CD4-positive, alpha-beta T cell treated with Interleukin-12 subunit alpha and Interleukin-12 subunit beta, for 1 hour (primary cell): ENCODE measurements at regions not wholly inside any gene's neighbourhood (a gene's known extent, or its start where the extent isn't known, plus 50 kb on each side); places are given as distances from the start of the nearest gene placed in this dataset.
A peak's percentile ranks its signal among the peaks of the same experiment; 100 is the strongest.
"Not testable (repeated sequence)": the region's sequence is repeated elsewhere in the genome, so short reads cannot be mapped to it uniquely, and the experiment has no call there.

Experiments used
- DNase-seq: peaks from one replicate; pipeline ENCODE4 v3.0.0-alpha.2; 2020

DNA sequence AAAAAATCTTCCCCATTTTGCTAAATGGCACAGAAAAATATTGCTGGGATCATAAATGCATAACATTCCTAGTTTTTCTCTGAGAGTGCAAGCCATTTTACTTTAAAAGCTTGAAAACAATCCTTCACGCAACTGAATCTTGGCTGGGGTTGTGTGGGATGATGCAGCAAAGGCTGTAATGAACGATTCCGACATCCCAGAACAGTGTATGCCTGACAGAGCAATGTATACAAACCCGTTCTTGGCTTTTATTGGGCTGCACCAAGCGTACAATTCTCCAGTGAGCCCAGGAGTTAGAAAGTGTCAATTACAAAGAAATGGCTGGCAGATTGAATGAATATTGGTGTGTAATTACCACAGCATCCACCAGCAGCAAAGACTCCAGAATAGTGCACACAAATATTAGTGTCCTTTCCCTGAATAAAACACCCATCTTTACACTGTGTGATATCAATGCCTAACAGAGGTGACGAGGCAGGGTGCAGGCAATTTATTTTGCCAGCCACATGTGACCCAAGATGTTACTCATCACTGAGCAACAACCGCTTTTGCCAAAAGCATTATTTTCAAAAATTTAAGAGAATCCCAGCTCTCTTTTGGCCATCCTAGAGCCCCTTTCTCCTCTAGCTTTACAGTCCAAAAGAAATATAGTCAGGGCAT lies 578.6 kb upstream of the CHAC2 start:
- DNase-seq: no peak

DNA sequence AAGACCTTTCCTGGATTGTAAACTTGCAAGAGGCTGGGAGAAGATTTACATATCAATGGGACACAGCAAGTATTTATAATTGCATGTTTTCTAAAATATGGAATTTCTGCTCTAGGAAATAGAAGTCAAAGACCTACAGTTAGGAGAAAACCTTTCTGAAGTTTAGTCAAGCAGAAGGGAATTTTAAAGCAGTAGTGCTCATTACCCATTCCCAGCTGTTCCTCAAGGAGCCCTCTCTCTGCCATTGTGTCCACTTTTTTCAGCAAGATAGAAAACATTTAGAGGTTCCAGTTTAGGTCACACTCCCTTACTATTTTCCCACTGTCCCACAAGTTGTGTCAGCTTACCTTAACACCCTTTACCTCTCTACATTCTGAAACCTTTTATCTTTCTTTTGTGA lies 584.0 kb upstream of the CHAC2 start:
- no peak for DNase-seq

DNA sequence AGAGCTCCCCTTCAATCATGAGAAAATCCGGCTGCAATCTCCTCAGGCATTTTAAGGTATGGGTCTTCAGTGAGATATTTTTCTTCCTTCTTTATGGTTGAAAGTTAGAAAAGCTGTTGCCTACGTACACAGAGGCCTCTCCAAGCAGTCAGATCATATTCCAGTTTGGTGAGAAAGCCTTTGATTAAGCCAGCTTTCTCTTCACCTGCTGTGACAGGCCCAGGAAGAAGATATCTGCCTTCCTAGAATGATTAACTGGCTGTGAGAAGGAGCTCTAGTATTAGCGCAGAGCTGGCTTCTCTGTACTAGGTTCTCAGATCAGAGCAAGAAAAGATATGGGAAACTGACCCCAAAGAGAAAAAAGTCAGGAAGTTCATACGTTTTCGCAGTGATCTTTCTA lies 585.0 kb upstream of the CHAC2 start:
- DNase-seq: no peak

DNA sequence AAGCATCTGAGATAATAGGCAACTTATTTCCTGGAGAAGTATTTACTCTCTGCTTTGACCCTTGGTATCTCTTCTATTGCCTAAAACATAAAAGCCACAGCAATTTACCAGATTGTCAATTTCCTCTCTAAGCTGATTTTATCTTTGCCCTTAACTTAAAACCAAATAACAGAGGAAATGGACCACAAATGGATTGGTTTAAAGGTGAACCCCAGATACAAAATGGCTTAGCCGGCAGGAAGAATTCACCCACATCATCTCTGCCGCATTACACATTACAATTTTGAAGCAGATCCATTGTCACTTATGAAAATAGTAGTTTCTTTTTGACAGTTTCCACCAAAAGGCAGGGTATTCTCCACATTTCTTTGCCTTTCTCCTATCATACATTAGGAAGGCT lies 585.8 kb upstream of the CHAC2 start:
- peak; percentile 1 for DNase-seq

DNA sequence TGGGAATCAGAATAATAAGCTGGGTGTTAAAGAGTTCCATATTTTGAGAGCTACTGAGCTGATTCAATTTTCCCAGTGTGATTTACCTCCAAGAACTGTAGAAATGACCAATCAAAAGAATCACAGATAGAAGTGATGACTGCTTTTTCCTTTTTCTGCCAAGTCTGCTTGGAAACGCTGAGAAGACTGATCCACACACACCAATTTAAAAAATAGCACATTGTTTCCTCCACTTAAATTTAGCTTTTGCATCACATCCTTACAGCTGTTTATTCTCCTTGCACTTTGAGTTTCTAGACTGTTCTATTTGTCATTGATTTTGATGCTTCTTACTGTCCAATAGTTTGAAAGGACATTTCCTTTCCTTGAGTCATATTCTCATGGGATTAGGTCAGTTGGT lies 590.3 kb upstream of the CHAC2 start:
- DNase-seq: no peak

DNA sequence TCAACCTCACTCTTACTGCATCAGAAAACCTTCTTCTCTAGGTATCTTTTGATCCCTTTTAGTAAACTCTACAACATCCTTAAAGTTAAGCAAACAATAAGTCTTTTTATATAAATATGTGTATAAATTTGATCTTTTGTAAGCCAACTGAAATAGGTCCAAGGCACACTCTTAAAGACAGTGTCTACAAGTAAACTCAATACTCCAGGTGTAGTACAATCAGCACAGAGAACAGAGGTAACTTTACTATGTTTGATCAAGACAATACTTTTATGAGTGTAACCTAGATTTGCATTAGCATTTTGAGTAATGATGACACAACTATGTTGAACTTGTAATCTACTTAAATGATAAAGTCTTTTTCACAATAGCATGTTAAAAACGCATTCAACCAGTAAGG lies 593.1 kb upstream of the CHAC2 start:
- DNase-seq: no peak

DNA sequence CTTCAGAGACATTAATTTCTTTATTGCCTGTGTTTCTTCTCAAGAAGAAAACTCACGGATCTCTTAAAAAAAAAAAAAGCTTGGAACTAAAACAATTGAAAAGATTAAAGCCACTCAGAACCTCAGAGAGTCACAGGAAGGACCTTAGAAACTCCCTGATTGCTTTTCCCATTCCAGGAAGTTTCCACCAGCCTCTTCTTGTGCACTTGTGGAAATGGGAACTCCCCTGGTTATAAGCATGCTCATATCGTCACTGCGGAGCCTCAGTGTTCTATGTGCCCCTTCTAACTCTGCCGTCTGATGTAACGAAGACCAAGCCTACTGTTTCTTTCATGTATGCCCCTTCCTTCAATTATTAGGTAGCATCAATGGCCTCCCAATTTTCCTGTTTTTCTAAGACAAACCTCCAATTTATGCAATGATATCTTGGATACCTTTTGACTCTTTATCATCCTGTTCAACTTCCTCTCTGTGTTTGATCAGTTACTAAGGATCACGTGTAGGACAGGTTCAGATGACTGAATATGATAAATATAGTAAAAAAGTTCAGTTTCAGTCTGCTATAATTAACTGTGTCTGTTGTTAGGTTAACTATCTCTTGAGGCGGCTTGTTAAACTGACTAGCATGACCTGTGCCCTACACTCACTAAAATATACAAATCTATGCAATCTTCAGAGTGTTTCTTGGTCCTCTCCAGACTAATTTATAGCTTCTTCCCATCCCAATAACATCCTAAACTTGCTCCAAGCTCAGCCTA lies 593.7 kb upstream of the CHAC2 start:
- no peak for DNase-seq

DNA sequence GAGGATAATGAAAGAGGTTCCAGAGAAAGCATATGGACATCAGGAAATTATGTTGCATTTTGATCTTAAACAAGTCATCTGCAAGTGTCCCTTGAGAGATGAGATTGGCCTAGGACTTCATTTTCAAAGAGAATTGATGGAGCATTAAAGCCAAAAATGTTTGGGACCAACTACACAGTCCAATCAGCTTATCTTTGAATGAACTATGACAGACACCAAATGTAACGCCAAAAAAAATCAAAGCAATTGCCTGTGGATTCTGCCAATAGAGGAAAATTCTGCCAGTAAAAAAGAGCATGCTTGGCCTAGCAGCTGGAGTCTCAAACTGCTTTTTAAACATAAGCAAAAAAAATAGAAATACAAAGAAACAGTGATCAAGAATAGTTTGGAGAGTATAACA lies 594.5 kb upstream of the CHAC2 start:
- DNase-seq: no peak

DNA sequence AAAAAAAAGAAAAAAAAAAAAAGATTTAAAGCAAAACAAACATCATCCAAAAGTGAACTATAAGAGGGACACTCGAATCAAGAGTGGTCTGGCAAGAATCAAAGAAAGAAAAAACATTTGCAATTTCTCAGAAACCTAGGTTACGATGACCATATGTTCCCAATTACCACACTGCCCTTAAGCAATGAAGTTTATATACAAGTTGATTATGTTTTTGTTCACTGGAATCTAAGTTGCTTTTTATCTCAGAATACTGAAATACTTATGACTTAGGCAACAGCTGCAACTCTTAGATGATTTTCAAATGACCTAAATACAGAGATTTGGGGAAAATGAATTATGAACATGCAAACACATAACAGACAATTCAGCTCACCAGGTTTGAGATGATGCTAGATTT lies 597.1 kb upstream of the CHAC2 start:
- DNase-seq: no peak

DNA sequence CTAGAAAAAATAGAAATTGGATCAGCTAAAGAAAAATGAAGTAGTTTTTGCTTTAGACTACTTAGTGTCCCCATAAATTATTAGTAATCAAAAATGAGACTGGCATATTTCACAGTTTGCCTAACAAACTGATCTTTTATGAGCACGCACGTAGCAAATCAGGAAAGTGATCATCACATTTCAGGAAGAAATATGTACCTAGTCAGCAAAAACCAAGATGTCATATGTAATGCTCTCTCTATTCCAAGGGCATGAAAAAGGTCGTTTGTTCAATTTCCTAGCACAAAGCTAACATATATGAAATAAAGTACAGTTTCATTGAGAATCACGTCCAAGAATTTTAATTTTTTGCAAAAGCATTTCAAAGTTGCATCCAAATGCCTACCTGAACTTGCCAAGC lies 600.4 kb upstream of the CHAC2 start:
- no peak for DNase-seq

DNA sequence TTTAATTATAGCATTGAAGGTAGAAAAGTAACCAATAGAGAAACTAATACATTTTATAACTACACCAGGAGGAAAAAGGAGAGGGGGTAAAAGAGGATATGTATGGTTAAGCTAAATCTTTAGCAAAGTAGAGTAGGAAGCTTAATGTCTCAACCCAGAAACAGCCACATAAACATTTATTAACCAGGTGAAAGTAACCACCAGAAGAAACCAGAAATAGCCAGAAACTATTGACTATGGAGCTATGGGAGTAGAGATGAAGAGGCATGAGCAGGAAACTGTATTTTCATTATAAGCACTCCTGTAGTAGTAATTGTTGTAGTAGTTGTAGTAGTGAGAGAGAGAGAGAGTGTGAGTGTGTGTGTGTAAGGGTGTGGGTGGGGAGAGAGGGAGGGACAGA lies 617.5 kb upstream of the CHAC2 start:
- no peak for DNase-seq

DNA sequence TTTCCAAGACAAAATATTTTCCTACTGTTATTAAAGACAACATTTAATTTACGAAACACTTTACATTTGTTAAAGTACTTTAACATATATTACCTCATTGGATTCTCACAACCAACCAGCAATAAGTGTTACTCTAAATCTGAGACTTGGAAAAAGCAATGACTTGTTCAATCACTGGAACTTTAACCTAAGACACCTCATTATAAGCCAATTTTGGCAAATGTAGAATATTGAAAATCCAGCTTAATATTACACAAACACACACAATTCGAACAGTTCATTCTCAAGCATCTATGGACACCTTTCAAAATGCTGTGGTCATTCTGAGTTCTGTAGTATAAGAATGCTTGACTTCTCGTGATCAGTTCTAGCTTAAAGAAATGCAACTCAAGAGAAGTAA lies 619.4 kb upstream of the CHAC2 start:
- no peak for DNase-seq

DNA sequence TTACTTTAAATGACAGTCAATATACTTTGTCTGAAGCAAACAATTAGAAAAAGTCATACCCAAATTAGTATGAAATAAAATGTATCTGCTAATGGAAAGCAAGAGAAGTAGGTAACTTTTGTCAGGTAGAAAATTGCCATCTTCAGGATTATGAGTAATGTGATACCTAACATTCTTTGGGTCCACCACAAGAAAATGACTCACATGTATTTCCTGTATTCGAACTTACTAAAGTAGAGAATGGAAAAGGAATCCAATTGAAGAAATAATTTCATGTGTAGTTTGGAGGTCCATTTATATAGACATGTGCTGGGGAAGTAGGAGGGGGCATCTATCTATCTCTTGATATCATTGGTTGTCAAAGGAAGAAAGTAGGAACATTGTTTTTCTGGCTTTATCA lies 636.2 kb upstream of the CHAC2 start:
- DNase-seq: no peak

DNA sequence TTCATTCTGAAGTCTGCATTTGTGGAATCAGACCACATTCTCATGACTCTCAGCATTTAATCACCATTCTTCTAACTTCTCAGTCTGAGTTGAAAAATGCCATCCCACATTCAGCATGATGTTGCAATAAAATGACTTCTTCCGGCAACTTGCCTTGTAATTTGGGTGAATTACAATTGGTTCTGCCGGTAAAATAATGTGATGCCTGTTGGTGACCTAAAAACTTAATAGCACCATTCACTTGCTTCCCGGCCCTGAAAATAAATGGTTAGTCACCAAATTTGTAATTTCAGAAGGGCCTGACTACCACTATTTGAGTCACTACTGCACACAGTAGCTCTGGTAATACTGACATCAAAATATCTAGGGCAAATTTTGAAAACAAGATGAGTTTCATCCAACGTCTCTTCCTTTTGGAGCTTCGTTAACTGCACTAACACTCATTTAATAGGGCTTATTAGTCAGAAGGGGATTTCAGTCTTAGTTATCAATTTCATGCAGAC lies 637.1 kb upstream of the CHAC2 start:
- DNase-seq: no peak

DNA sequence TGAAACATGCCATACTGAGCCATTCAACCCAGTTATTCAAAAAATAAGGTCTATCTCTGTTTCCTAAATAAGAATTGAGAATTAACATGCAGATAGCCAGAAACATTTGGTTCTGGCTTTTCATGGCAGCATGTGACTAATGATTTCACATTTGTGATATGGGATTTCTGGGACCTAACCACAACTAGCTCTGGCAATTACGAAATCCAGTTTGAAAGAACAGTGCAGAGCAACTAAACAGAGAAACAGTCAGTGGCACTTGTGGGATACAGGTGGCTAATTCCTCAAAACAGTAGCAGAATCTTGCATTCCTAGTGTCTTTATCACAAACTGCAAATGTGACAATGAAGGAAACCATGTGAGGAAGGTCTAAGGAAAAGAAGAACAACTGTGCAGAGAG lies 637.8 kb upstream of the CHAC2 start:
- DNase-seq: no peak

DNA sequence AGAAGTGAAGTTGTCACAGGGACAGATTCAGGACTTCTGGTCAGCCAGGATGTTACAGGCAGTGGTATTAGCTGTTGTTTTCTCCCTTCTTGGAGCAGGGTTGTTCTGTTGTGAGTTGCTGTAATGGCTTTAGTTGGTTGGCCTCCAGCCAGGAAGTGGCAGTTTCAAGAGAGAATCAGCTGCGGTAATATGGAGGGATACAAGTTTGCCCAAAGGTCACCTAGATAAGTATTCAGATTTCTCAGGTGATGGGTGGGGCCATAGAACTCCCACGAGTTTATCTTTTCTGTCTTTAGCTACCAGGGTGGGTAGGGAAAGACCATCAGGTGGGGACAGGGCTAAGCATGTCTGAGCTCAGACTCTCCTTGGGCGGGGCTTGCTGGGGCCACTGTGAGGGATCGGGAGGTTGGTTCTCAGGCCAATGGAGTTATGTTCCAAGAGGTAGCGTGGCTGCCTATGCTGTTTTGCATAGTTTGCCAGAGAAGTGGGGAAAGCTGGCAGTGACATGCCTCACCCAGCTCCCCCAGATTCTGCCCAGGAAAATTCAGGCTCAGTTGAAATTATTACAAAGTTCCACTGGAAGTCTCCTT lies 640.4 kb upstream of the CHAC2 start:
- no peak for DNase-seq

DNA sequence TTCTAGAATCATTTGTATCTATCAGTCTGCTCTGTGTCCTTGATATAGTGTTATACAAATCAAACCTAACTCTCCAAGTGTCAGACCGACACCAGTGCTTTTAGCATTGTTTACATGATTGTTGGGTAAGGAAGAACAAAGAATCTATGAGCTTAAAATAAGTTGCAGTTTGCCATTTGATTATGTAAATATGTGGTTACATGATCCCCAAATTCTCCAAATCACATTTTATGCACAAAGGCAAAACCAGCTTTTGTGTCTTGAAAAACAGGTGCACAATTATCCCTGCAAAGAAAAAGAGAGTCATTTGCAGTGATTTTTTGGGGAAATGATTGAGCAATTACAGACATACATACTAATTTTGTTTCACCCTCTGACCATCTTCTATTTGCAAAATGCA lies 652.6 kb upstream of the CHAC2 start:
- no peak for DNase-seq

DNA sequence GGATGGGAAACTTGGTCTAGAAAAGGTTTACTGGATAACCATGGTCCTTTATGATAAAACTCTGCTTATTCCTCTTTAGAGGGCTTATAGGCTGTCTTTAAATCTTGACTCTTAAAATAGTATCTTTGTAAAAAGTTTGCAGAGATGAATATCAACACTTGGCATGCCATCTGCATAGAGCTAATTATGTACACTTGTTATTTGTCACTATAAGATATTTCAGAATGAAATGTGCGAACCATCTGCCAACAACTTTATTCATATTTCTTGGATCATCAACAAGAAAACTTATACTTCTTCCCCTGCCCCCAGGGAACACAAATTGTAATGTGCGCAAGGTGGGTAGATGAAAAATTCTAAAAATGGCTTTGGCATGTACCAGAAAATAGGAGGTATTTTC lies 653.0 kb upstream of the CHAC2 start:
- no peak for DNase-seq

DNA sequence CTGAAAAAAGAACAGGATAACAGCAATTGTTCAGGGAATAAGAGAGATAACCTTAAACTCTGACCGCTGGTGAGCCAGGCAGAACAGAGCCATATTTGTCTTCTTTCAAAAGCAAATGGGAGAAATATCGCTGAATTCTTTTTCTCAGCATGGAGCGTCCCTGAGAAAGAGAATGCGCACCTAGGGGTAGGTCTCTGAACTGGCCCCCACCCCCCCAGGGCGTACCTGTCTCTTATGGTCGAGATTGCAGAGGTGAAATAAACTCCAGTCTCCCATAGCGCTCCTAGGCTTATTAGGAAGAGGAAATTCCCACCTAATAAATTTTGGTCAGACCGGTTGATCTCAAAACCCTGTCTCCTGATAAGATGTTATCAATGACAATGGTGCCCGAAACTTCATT lies 655.2 kb upstream of the CHAC2 start:
- not testable (repeated sequence) for DNase-seq

DNA sequence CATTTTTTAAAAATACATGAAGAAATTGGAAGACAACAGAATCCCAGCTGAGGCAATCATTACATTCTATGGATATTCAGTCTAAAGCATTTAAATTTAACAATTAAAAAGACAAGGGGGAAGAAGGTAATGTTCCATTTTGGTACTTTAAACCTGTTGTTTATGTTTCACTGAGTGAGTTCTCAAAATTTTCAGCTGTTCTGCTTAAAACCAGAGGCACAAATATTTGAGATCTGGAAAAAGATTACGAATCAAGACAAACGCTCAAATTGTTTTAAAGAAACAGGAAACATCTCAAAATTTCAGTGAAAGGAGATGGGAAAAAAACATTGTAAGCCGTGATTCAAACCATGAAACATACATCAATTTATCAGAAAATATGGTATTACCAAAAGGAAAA lies 656.2 kb upstream of the CHAC2 start:
- DNase-seq: no peak

DNA sequence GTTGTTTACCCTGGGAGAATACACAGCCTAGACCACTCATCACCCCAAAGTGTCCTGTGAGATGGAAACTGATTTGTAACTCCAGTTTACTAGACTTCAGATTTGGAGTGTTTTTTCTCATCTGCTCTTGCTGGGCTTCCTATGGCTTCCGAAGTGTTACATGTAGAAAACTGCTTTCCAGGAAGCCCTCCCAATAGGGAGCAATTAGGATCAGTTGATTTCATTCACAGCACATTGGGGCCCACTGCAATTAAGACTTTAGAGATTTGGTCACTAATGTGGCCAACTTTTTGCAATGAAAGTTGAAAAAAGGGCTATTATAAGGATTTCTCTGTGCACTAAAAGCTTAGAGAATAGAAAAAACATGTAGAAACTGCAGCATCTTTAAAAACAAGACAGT lies 656.6 kb upstream of the CHAC2 start:
- DNase-seq: no peak

DNA sequence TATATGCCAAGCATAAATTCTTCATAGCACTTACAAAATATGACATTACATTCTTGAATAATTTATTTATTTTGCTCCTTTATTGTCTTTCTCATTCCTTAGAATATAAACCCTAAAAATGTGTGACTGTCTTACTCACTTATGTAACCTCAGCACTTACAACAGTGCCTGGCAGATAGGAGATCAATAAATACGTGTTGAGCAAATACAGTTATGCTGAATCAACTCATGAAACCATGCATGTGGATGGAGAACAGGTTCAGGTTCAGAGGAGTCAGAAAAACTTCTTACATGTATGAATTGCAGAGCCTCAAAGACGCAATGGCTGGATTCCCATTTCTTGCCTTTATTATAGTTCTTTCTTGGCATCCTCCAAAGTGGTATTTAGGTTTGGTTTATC lies 659.4 kb upstream of the CHAC2 start:
- no peak for DNase-seq

DNA sequence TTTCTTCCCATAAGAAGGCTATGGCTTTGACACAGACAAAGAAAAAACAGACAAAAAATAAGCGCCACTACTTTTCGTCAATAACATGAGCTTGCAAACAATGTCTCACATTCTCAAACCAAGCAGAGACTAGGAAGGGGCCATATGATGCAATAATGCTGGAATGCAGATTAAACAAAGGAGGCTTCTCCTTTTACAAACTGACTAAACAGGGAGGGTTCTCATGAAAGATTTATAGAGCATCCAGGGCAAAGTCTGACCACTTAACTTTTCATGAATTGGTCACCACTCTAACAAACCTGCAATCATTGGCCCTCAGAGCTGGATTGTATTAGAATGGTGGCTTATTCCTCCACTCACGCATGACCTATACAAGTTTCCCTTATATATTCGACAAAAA lies 663.3 kb upstream of the CHAC2 start:
- no peak for DNase-seq

DNA sequence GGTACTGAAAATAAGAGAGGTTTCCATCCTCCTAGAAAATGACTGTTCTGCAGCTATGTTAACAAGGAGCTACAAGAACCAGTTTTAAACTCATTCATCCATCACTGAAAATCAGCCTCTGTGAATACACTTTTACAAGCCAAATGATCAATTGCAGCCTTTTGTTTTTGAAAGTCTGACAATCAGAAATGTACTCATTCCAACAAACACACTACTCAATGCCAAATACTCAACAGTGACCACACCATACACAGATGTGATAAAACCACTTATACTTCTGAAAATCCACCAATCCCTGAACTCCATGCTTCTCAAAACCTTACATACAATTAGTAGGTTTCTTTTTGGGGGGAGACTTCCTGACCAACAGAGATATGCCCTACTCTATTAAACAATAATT lies 663.9 kb upstream of the CHAC2 start:
- DNase-seq: no peak

DNA sequence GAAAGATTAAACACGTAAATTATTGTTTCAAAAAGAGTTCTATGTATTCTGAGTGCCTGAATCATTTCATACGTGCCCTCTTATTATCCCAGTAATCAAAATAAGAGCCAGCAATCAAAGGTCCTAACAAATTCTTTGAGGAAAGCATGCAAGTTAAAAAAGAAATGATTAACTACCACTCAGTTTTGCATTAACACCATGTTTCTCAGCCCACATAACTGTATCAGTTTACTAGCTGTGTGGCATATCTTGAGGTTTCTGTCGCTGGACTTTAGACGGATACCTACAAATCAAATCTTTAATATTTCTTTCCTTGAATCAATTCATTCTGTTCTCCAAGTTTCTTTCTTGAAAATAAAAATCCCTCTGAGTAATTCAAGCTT lies 668.9 kb upstream of the CHAC2 start:
- no peak for DNase-seq
